HG02852 (cell line): ENCODE measurements at regions not wholly inside any gene's neighbourhood (a gene's known extent, or its start where the extent isn't known, plus 50 kb on each side); places are given as distances from the start of the nearest gene placed in this dataset.

ENCODE experiments used
- ATAC-seq: cut with Tn5 transposase; IDR thresholded peaks from one replicate; pipeline ENCODE4 v1.9.1; 2021; ENCODE audit warnings: mild to moderate bottlenecking, moderate library complexity; ENCODE audit not compliant: unreplicated experiment

GRCh38 chr14:99066378-99066777, 205.6 kb downstream of the BCL11B start:
- no peak for ATAC-seq

GRCh38 chr14:99067141-99067920, 204.7 kb downstream of the BCL11B start:
- no peak for ATAC-seq

- no peak for ATAC-seq
Observed at GRCh38 chr14:99067927-99068326, 204.1 kb downstream of the BCL11B start.

GRCh38 chr14:99069946-99070345, 202.1 kb downstream of the BCL11B start:
- no peak for ATAC-seq

GRCh38 chr14:99072433-99072832, 199.6 kb downstream of the BCL11B start:
- ATAC-seq: no peak

- no peak for ATAC-seq
Observed at GRCh38 chr14:99072956-99073355, 199.0 kb downstream of the BCL11B start.

GRCh38 chr14:99073431-99073830, 198.6 kb downstream of the BCL11B start:
- no peak for ATAC-seq

GRCh38 chr14:99075061-99075460, 196.9 kb downstream of the BCL11B start:
- ATAC-seq: no peak

- ATAC-seq: no peak
Observed at GRCh38 chr14:99075771-99076375, 196.1 kb downstream of the BCL11B start.

GRCh38 chr14:99077076-99077843, 194.7 kb downstream of the BCL11B start:
- ATAC-seq: no peak

GRCh38 chr14:99077844-99078236, 194.2 kb downstream of the BCL11B start:
- ATAC-seq: no peak

GRCh38 chr14:99078426-99078825, 193.6 kb downstream of the BCL11B start:
- ATAC-seq: no peak

- ATAC-seq: no peak
Observed at GRCh38 chr14:99079061-99079727, 192.8 kb downstream of the BCL11B start.

GRCh38 chr14:99080306-99080705, 191.7 kb downstream of the BCL11B start:
- ATAC-seq: no peak

GRCh38 chr14:99081156-99081765, 190.7 kb downstream of the BCL11B start:
- ATAC-seq: no peak

GRCh38 chr14:99081880-99082279, 190.1 kb downstream of the BCL11B start:
- ATAC-seq: no peak

GRCh38 chr14:99093532-99094517, 178.2 kb downstream of the BCL11B start:
- ATAC-seq: no peak

GRCh38 chr14:99094901-99095300, 177.1 kb downstream of the BCL11B start:
- ATAC-seq: no peak

- no peak for ATAC-seq
Observed at GRCh38 chr14:99095369-99095768, 176.6 kb downstream of the BCL11B start.

GRCh38 chr14:99098199-99098598, 173.8 kb downstream of the BCL11B start:
- ATAC-seq: no peak
